Heart left ventricle (tissue), 13 donors: ENCODE measurements at regions not wholly inside any gene's neighbourhood (a gene's known extent, or its start where the extent isn't known, plus 50 kb on each side); places are given as distances from the start of the nearest gene placed in this dataset.

Experiments
- POLR2A ChIP-seq, 2 donors: fragments of 450-650 bp; IDR thresholded peaks; one replicate each; pipeline ENCODE4 v1.6.1; 2017; ENCODE audit warnings: antibody characterized with exemption in 2 of 2, mild to moderate bottlenecking in 2 of 2, moderate library complexity in 2 of 2
- TF ChIP-seq, protein P1 (sequence below), 12 donors: fragments of 200-600 bp; sonication (generic) in 4 of 12; IDR thresholded peaks; one replicate each; pipeline versions ENCODE4 v1.5.0 to v1.8.0; 2018 to 2022; ENCODE audit warnings: antibody characterized with exemption in 12 of 12, mild to moderate bottlenecking in 5 of 12
- donor health status: ischemic (EF 13 %, LVEDD 7.1; RV severe dilation, severe dysfunction).
- donor health status: DM: no; HTN: yes; CAD: no.
- donor health status: DM: no; HTN: no; CAD: no.
- donor health status: ischemic (EF 25% LVEDD 6.9; RV normal size, moderate dysfunction).
- donor health status: ischemic (EF 25% LVEDD 5.7; RV mildly dilated, moderate dysfunction).
- donor health status: ischemic (EF 35%, LVEDD 5.7; RV mildly dilated, moderate dysfunction).
- donor health status: nonischemic (EF 11% LVEDD 7.7; RV severe dilation, severe dysfunction).
- donor health status: DM: yes; HTN: yes; CAD: no.
- donor health status: PGD.
- donor health status: ischemic (EF 29% LVEDD 5.4; RV normal size, mild dysfunction).
- donor health status: nonischemic (EF 23%, LVEDD 6.1; RV moderate dilation, normal function).

DNA sequence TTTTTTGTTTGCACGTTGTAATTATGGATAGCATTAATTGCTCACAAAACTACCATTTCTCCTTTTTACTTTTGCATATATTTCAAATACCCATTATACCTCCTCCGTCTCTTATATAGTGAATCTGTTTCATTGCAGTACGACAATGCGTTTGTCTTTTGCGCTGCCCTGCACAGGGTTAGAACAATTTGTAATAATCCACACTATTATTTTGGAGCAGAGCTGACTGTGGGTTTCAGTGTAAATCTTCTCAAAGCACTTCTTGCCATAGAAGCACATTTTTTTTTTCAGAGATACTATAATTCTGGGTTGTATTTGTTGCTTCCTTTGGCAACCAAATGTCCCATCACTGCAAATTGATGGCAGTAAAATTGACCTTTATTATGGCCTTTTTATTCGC, 451.8 kb upstream of the STXBP6 start:
- TF ChIP-seq POLR2A (IDR thresholded peaks at IDR 0.05), result no peak
- TF ChIP-seq, protein P1, sequence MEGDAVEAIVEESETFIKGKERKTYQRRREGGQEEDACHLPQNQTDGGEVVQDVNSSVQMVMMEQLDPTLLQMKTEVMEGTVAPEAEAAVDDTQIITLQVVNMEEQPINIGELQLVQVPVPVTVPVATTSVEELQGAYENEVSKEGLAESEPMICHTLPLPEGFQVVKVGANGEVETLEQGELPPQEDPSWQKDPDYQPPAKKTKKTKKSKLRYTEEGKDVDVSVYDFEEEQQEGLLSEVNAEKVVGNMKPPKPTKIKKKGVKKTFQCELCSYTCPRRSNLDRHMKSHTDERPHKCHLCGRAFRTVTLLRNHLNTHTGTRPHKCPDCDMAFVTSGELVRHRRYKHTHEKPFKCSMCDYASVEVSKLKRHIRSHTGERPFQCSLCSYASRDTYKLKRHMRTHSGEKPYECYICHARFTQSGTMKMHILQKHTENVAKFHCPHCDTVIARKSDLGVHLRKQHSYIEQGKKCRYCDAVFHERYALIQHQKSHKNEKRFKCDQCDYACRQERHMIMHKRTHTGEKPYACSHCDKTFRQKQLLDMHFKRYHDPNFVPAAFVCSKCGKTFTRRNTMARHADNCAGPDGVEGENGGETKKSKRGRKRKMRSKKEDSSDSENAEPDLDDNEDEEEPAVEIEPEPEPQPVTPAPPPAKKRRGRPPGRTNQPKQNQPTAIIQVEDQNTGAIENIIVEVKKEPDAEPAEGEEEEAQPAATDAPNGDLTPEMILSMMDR (IDR thresholded peaks at IDR 0.05), result no peak
